Testis (tissue), 2 donors: ENCODE measurements at regions not wholly inside any gene's neighbourhood (a gene's known extent, or its start where the extent isn't known, plus 50 kb on each side); places are given as distances from the start of the nearest gene placed in this dataset.

Source experiments
- DNase-seq: peaks from one replicate; pipeline ENCODE4 v3.0.0-alpha.2; 2019
- H3K27ac ChIP-seq, 2 donors: fragments of 200-600 bp; sonication (generic); one replicate each; pipeline ENCODE4 v1.5.1; 2019
- H3K27me3 ChIP-seq: fragments of 200-600 bp; sonication (generic); one replicate; pipeline ENCODE4 v1.5.1; 2019
- H3K36me3 ChIP-seq: fragments of 200-600 bp; sonication (generic); one replicate; pipeline ENCODE4 v1.5.1; 2017; ENCODE audit warnings: low read depth; ENCODE audit errors: missing control alignments
- H3K4me1 ChIP-seq: fragments of 200-600 bp; sonication (generic); one replicate; pipeline ENCODE4 v1.5.1; 2019
- H3K4me3 ChIP-seq, 2 donors: fragments of 200-600 bp; sonication (generic); one replicate each; pipeline ENCODE4 v1.5.1; 2017 to 2019
- H3K9me3 ChIP-seq: fragments of 200-600 bp; sonication (generic); one replicate; pipeline ENCODE4 v1.5.1; 2017
- POLR2A ChIP-seq: fragments of 450-650 bp; IDR thresholded peaks from one replicate; pipeline ENCODE4 v1.6.1; 2017; ENCODE audit warnings: antibody characterized with exemption, mild to moderate bottlenecking, moderate library complexity
- WGBS, 2 donors: methylation state at CpG; one replicate each; pipeline ENCODE4 v1.1.5; 2018; 5-methylcytosine and 5-hydroxymethylcytosine counted together
- intact Hi-C: fragments of 100-400 bp; cut with DNase I; formaldehyde crosslinking; loops from one replicate; pipeline ENCODE4 v1.15.1; 2023; ENCODE audit warnings: low total_unique reads
- TF ChIP-seq, protein P1 (sequence below), 3 experiments: fragments of 450-650 bp in 2 of 3; fragments of 200-600 bp in 1 of 3; sonication (generic) in 1 of 3; IDR thresholded peaks; one replicate each; pipeline ENCODE4 v1.5.1; 2016 to 2019; ENCODE audit warnings: antibody characterized with exemption in 3 of 3, mild to moderate bottlenecking in 2 of 3, moderate library complexity in 1 of 3

DNA sequence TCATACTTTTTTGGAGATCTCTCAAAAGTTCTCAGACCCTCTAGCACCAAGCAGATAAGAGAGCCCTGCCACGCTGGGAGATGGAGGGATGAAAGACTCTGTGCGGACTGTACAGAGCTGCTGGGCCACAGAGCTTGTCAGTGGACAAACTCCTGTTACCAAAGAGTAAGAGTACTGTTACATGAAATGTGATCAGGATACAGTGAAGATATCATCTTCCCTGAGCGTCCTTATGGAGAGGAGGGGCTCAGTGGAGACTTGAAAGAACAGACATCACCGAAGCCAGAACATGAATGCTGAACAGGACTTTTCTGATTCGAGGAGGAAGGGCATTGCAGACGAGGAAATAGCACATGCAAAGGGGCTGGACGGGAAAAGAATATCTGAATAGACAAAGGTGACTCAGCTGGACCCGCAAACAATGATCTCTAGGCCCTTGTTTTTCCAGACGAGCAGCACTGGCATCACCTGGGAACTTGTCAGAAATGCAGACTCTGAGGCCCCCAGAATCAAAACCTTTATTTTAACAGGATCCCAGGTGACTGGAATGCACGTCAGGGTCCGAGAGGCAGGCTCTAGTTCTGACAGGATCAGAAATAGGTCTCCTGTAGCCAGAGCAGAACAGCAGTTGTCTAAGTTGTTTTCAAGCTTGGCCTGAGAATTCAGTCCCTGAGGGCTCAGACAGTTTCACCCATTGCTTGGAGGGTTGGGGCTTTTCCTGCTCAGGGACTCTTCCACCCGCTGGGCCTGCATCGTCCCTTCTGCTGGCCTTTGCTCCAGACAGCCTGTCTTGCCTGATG lies 277.9 kb downstream of the RPLP1 start:
- Histone ChIP-seq H3K27ac (no peak overlapping the region), H3K9me3 (no peaks in the 10 kb centered on the region), H3K4me3 (no peak overlapping the region), H3K36me3 (no peaks in the 10 kb centered on the region), H3K27me3 (no peaks in the 10 kb centered on the region), H3K4me1 (no peaks in the 10 kb centered on the region)
- TF ChIP-seq POLR2A, result no peak
- TF ChIP-seq, protein P1, sequence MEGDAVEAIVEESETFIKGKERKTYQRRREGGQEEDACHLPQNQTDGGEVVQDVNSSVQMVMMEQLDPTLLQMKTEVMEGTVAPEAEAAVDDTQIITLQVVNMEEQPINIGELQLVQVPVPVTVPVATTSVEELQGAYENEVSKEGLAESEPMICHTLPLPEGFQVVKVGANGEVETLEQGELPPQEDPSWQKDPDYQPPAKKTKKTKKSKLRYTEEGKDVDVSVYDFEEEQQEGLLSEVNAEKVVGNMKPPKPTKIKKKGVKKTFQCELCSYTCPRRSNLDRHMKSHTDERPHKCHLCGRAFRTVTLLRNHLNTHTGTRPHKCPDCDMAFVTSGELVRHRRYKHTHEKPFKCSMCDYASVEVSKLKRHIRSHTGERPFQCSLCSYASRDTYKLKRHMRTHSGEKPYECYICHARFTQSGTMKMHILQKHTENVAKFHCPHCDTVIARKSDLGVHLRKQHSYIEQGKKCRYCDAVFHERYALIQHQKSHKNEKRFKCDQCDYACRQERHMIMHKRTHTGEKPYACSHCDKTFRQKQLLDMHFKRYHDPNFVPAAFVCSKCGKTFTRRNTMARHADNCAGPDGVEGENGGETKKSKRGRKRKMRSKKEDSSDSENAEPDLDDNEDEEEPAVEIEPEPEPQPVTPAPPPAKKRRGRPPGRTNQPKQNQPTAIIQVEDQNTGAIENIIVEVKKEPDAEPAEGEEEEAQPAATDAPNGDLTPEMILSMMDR (IDR thresholded peaks at IDR 0.05), result no peak
- 80 to 84% methylated on average over 12 to 13 of the region's 13 CpGs for WGBS, 2 donors
- no peak for DNase-seq
- intact Hi-C loops, result no loop called here

- WGBS, 2 donors, result 82 to 86% methylated on average over 2 of the region's 2 CpGs
- TF ChIP-seq, protein P1 (IDR thresholded peaks at IDR 0.05), result no peak
- no peak for TF ChIP-seq POLR2A
Observed at GRCh38 chr15:69731081-69731330, 278.4 kb downstream of the RPLP1 start.

DNA sequence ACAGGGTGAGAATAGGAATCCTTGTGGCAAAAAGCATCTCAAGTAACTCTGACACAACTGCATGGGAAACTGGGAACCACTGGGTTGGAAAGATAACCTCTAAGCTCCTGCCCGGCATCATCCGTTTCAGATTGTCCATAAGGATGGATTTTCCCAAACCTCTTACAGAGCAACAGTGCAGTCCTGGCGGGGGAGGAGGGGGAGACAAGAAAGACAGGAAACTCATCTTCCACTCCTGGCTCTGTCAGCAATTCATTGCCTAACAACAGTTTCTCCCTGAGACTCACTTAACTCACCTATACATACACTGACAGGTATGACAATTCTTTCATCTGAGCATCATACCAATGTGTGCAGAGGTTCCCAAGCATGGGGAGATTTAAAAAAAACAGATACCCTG lies 279.0 kb downstream of the RPLP1 start:
- intact Hi-C loops, result no loop called here
- Histone ChIP-seq H3K27ac (no peak overlapping the region), H3K4me3 (no peak overlapping the region), H3K4me1 (no peaks in the 10 kb centered on the region), H3K27me3 (no peaks in the 10 kb centered on the region), H3K9me3 (no peaks in the 10 kb centered on the region), H3K36me3 (no peaks in the 10 kb centered on the region)
- DNase-seq, result no peak
- TF ChIP-seq POLR2A, result no peak
- TF ChIP-seq, protein P1 (IDR thresholded peaks at IDR 0.05), result no peak
- WGBS, 2 donors, result 81 to 90% methylated on average over 3 of the region's 3 CpGs

More at GRCh38 chr15:69731081-69731330, 278.4 kb downstream of the RPLP1 start:
- Histone ChIP-seq H3K4me3 (no peak overlapping the region), H3K36me3 (no peaks in the 10 kb centered on the region), H3K27me3 (no peaks in the 10 kb centered on the region), H3K9me3 (no peaks in the 10 kb centered on the region), H3K27ac (no peak overlapping the region), H3K4me1 (no peaks in the 10 kb centered on the region)
- no peak for DNase-seq
- intact Hi-C loops, result no loop called here

GRCh38 chr15:69732133-69732532 lies 279.5 kb downstream of the RPLP1 start:
- H3K27ac ChIP-seq, result no peak overlapping the region
- no peaks in the 10 kb centered on the region for H3K4me1 ChIP-seq
- H3K27me3 ChIP-seq, result no peaks in the 10 kb centered on the region
- no peak for DNase-seq
- no peaks in the 10 kb centered on the region for H3K9me3 ChIP-seq
- no peak for TF ChIP-seq POLR2A
- TF ChIP-seq, protein P1 (IDR thresholded peaks at IDR 0.05), result no peak
- no peaks in the 10 kb centered on the region for H3K36me3 ChIP-seq
- intact Hi-C loops, result no loop called here
- 62 to 72% methylated on average over 1 of the region's 1 CpG for WGBS, 2 donors
- H3K4me3 ChIP-seq, result no peak overlapping the region

DNA sequence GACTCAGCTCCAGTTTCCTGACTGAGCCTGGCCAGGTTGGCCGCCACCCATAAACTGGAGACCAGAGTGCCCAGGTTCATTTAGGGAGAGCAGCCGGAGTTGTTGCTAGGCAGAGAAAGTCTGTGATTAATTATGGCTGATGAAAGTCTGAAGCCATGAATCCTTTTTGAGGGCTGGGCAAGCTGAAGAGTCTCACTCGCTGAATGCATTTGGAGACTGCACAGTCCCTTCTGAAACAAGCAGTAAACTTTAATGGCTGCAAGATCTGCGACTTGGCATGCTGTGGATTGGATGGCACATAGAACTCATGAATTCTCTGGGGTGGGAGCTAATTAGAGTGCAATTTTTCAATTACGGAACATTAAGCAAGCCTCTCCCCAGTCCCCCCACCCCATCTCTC lies 282.1 kb downstream of the RPLP1 start:
- intact Hi-C loops, result no loop called here
- H3K4me1 ChIP-seq, result no peaks in the 10 kb centered on the region
- no peak overlapping the region for H3K4me3 ChIP-seq
- H3K27me3 ChIP-seq, result no peaks in the 10 kb centered on the region
- no peaks in the 10 kb centered on the region for H3K36me3 ChIP-seq
- TF ChIP-seq POLR2A, result no peak
- TF ChIP-seq, protein P1 (IDR thresholded peaks at IDR 0.05), result no peak
- 80 to 83% methylated on average over 5 of the region's 5 CpGs for WGBS, 2 donors
- no peak overlapping the region for H3K27ac ChIP-seq
- H3K9me3 ChIP-seq, result no peaks in the 10 kb centered on the region
- no peak for DNase-seq
